GM18873 (cell line): ENCODE measurements at regions not wholly inside any gene's neighbourhood (a gene's known extent, or its start where the extent isn't known, plus 50 kb on each side); places are given as distances from the start of the nearest gene placed in this dataset.

Experiments used
- ATAC-seq: cut with Tn5 transposase; IDR thresholded peaks from one replicate; pipeline ENCODE4 v1.9.1; 2021; ENCODE audit warnings: mild to moderate bottlenecking, moderate library complexity, moderate number of reproducible peaks; ENCODE audit not compliant: unreplicated experiment, low FRiP score

GRCh38 chr9:1938675-1939170 is 76.4 kb upstream of the SMARCA2 start:
- no peak for ATAC-seq

- ATAC-seq: peak; percentile 37
Measured at GRCh38 chr9:1939466-1939865, 75.7 kb upstream of the SMARCA2 start.

GRCh38 chr9:1939926-1940368 is 75.2 kb upstream of the SMARCA2 start:
- ATAC-seq: peak; percentile 85

GRCh38 chr9:1941989-1942388 is 73.2 kb upstream of the SMARCA2 start:
- no peak for ATAC-seq

- ATAC-seq: no peak
Measured at GRCh38 chr9:1946526-1947283, 68.4 kb upstream of the SMARCA2 start.

- no peak for ATAC-seq
Measured at GRCh38 chr9:1947438-1947837, 67.7 kb upstream of the SMARCA2 start.

- ATAC-seq: no peak
Measured at GRCh38 chr9:1948541-1948940, 66.6 kb upstream of the SMARCA2 start.

GRCh38 chr9:1951446-1951845 is 63.7 kb upstream of the SMARCA2 start:
- ATAC-seq: no peak

GRCh38 chr9:1952001-1952400 is 63.1 kb upstream of the SMARCA2 start:
- no peak for ATAC-seq

GRCh38 chr9:1954238-1954637 is 60.9 kb upstream of the SMARCA2 start:
- no peak for ATAC-seq

- no peak for ATAC-seq
Measured at GRCh38 chr9:1956958-1957357, 58.2 kb upstream of the SMARCA2 start.

GRCh38 chr9:1957856-1958255 is 57.3 kb upstream of the SMARCA2 start:
- no peak for ATAC-seq

- no peak for ATAC-seq
Measured at GRCh38 chr9:1959371-1959770, 55.8 kb upstream of the SMARCA2 start.

- ATAC-seq: no peak
Measured at GRCh38 chr9:1960342-1961042, 54.7 kb upstream of the SMARCA2 start.

GRCh38 chr9:1962122-1962521 is 53.0 kb upstream of the SMARCA2 start:
- ATAC-seq: no peak

GRCh38 chr9:1962588-1963106 is 52.5 kb upstream of the SMARCA2 start:
- ATAC-seq: no peak

GRCh38 chr9:1964093-1964492 is 51.1 kb upstream of the SMARCA2 start:
- ATAC-seq: no peak
